Right lobe of liver (tissue), 6 donors: ENCODE measurements at regions not wholly inside any gene's neighbourhood (a gene's known extent, or its start where the extent isn't known, plus 50 kb on each side); places are given as distances from the start of the nearest gene placed in this dataset.

Source experiments
- ATAC-seq, 4 donors: fragments of 200-7000 bp; cut with Tn5 transposase; one replicate each; pipeline ENCODE4 v1.9.1; 2020; ENCODE audit warnings: mild to moderate bottlenecking in 4 of 4, moderate library complexity in 4 of 4
- DNase-seq, 3 donors: peaks; one replicate each; pipeline ENCODE4 v3.0.0-alpha.2; 2020
- H3K27ac ChIP-seq, 3 donors: fragments of 200-600 bp; one replicate each; pipeline ENCODE4 v1.8.0; 2022
- H3K27me3 ChIP-seq, 2 donors: fragments of 200-600 bp; one replicate each; pipeline ENCODE4 v1.8.0; 2022
- H3K36me3 ChIP-seq, 4 donors: fragments of 200-600 bp; sonication (generic) in 1 of 4; one replicate each; pipeline versions ENCODE4 v1.5.1 to v1.8.0; 2017 to 2022; ENCODE audit warnings: control low read depth in 1 of 4
- H3K4me1 ChIP-seq, 4 donors: fragments of 200-600 bp; sonication (generic) in 1 of 4; one replicate each; pipeline versions ENCODE4 v1.5.1 to v1.8.0; 2017 to 2022; ENCODE audit warnings: control low read depth in 1 of 4
- H3K4me3 ChIP-seq, 3 donors: fragments of 200-600 bp; one replicate each; pipeline ENCODE4 v1.8.0; 2022
- H3K9me3 ChIP-seq, 4 donors: fragments of 200-600 bp; sonication (generic) in 1 of 4; one replicate each; pipeline versions ENCODE4 v1.5.1 to v1.8.0; 2017 to 2022; ENCODE audit warnings: control low read depth in 1 of 4
- POLR2A ChIP-seq: fragments of 450-650 bp; IDR thresholded peaks from one replicate; pipeline ENCODE4 v1.6.1; 2017; ENCODE audit warnings: antibody characterized with exemption, mild to moderate bottlenecking
- WGBS: methylation state at CpG from one replicate; pipeline ENCODE4 v1.1.6; 2018; ENCODE audit warnings: low coverage, low lambda C conversion rate; ENCODE audit not compliant: insufficient coverage; ENCODE audit errors: missing lambda C conversion rate; 5-methylcytosine and 5-hydroxymethylcytosine counted together
- intact Hi-C, 2 donors: fragments of 100-400 bp; cut with DNase I; formaldehyde crosslinking; loops; one replicate each; pipeline versions ENCODE4 v1.11.2 to v1.14.1; 2022
- TF ChIP-seq, protein P1 (sequence below), 4 donors: fragments of 200-600 bp in 3 of 4; fragments of 450-650 bp in 1 of 4; IDR thresholded peaks; one replicate each; pipeline versions ENCODE4 v1.5.1 to v1.8.0; 2016 to 2022; ENCODE audit warnings: antibody characterized with exemption in 4 of 4, mild to moderate bottlenecking in 2 of 4
- donor health status: DM: no; HTN: yes; CAD: no.
- donor health status: DM: no; HTN: no; CAD: no.
- donor health status: DM: no; HTN: no; CAD: no.
- donor health status: DM: no; HTN: yes; CAD: no.
- donor health status: DM: no; HTN: yes; CAD: no.

DNA sequence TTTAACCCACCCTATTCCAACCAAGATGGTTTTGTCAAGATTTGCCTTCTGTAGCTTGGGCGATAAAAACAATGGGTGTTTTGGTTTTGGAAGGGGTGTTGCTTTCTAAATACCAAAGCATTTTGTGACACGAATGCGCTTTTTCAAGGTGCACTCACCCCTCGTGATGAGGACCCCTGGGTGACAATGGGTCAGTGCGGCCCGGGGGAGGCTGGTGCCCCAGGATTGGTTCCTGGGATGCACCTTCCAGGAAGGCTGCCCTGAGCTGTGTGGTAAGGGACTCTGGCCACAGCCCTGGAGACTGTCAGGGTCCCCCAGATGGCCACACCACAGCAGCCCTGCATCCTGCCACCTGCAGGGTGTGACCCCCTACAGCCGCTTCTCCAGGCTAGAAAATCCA lies 180.6 kb upstream of the MYL2 start:
- intact Hi-C loops, result no loop called here
- Histone ChIP-seq H3K4me3 (no peak overlapping the region), H3K36me3 (no peaks in the 10 kb centered on the region), H3K4me1 (peaks cover 0 to 18% (median 0%) of the 10 kb centered on the region in 4 donors), H3K27ac (no peak overlapping the region), H3K9me3 (no peaks in the 10 kb centered on the region), H3K27me3 (no peaks in the 10 kb centered on the region)
- no peak for TF ChIP-seq POLR2A
- TF ChIP-seq, protein P1, sequence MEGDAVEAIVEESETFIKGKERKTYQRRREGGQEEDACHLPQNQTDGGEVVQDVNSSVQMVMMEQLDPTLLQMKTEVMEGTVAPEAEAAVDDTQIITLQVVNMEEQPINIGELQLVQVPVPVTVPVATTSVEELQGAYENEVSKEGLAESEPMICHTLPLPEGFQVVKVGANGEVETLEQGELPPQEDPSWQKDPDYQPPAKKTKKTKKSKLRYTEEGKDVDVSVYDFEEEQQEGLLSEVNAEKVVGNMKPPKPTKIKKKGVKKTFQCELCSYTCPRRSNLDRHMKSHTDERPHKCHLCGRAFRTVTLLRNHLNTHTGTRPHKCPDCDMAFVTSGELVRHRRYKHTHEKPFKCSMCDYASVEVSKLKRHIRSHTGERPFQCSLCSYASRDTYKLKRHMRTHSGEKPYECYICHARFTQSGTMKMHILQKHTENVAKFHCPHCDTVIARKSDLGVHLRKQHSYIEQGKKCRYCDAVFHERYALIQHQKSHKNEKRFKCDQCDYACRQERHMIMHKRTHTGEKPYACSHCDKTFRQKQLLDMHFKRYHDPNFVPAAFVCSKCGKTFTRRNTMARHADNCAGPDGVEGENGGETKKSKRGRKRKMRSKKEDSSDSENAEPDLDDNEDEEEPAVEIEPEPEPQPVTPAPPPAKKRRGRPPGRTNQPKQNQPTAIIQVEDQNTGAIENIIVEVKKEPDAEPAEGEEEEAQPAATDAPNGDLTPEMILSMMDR (IDR thresholded peaks at IDR 0.05), result no peak
- ATAC-seq, result no peak
- 86% methylated on average over 1 of the region's 7 CpGs for WGBS
- DNase-seq, result no peak

DNA sequence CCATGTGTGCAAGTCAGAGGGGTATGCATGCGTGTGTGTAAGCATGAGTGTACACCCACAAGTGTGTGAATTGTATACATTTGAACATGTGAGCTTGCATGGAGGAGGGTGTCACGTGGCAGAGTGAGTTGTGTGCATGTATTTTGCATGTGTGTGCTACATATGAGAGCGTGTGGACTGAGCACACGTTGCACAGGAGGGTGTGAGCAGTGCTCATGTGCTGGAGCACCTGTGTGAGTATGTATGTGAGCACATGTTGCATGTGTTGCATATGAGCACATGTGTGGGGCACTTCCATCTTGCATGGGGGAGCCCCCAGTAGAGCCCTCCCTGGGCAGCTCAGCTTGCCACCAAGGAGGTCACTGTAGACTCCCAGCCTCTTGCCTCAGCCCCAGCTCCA lies 180.2 kb upstream of the MYL2 start:
- Histone ChIP-seq H3K27me3 (no peaks in the 10 kb centered on the region), H3K4me3 (no peak overlapping the region), H3K9me3 (no peaks in the 10 kb centered on the region), H3K27ac (no peak overlapping the region), H3K36me3 (no peaks in the 10 kb centered on the region), H3K4me1 (peaks cover 0 to 18% (median 0%) of the 10 kb centered on the region in 4 donors)
- intact Hi-C loops, result no loop called here
- WGBS, result 66% methylated on average over 3 of the region's 4 CpGs
- DNase-seq (no peak), ATAC-seq (peak in 1 of 4 donors; percentile 3)
- TF ChIP-seq, protein P1 (IDR thresholded peaks at IDR 0.05), result no peak
- TF ChIP-seq POLR2A, result no peak

DNA sequence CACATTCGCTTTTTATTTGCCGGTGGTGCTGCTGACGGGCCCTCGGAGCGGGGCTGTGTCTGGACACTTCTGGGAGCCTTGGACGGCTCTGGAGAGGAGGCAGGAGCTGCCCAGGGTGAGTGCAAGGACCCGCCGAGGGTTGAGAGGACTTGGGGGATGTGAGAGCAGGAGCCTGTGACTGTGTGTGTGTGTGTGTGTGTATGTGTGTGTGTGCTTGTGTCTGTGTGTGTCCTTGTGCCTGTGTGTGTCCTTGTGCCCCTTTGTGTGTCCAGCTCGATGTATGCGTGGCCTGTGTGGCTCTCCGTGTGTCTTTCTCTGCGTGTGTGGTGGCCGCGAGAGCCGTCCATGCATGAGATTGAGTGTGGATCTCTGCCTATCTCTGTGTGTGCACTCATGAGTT lies 179.6 kb upstream of the MYL2 start:
- DNase-seq, result no peak

DNA sequence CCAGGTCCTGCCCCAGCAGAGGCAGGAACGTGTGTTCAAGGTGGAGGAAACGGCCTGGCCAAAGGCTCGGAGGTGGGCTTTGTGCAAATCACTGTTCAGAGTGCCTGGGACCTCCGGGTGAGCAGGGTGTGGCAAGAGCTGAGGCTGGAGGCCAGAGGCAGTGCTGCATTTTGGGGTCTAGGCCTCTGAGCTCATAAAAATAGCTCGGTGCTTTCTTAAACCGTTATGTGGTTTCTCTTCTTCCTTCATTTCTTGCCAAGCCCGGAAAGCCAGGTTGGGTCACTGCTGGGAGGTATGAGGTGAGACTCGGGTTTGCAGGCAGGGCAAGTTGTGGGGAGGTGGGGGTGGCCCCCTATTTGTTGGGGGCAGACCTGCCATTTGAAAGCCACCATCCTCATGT lies 178.8 kb upstream of the MYL2 start:
- Histone ChIP-seq H3K27ac (no peak overlapping the region), H3K36me3 (no peaks in the 10 kb centered on the region), H3K4me1 (peaks cover 0 to 14% (median under 1%) of the 10 kb centered on the region in 4 donors), H3K27me3 (no peaks in the 10 kb centered on the region), H3K4me3 (no peak overlapping the region), H3K9me3 (no peaks in the 10 kb centered on the region)
- DNase-seq (no peak), ATAC-seq (no peak)
- WGBS, result 58% methylated on average over 2 of the region's 8 CpGs
- TF ChIP-seq POLR2A, result no peak
- TF ChIP-seq, protein P1 (IDR thresholded peaks at IDR 0.05), result no peak
- intact Hi-C loops, result no loop called here

More for the DNA sequence above, 179.6 kb upstream of the MYL2 start:
- H3K9me3 ChIP-seq, result no peaks in the 10 kb centered on the region
- WGBS, result 80% methylated on average over 3 of the region's 15 CpGs
- no peak overlapping the region for H3K27ac ChIP-seq
- H3K4me3 ChIP-seq, result no peak overlapping the region
- H3K36me3 ChIP-seq, result no peaks in the 10 kb centered on the region
- no peak for ATAC-seq
- H3K4me1 ChIP-seq, result peaks cover 0 to 13% (median 0%) of the 10 kb centered on the region in 4 donors
- TF ChIP-seq, protein P1 (IDR thresholded peaks at IDR 0.05), result no peak
- TF ChIP-seq POLR2A, result no peak
- intact Hi-C loops, result no loop called here
- no peaks in the 10 kb centered on the region for H3K27me3 ChIP-seq
